Islet of Langerhans (tissue), 1 donor: ENCODE measurements at regions not wholly inside any gene's neighbourhood (a gene's known extent, or its start where the extent isn't known, plus 50 kb on each side); places are given as distances from the start of the nearest gene placed in this dataset.

Experiments
- FAIRE-seq: peaks from one replicate; lab custom pipeline; 2011; peaks lifted over from hg19 to GRCh38; lab: Jason Lieb, UNC

- FAIRE-seq = no peak
Measured at GRCh38 chrX:43508694-43509093, 147.4 kb upstream of the MAOA start.

GRCh38 chrX:43510209-43510608 is 145.9 kb upstream of the MAOA start:
- no peak for FAIRE-seq

DNA sequence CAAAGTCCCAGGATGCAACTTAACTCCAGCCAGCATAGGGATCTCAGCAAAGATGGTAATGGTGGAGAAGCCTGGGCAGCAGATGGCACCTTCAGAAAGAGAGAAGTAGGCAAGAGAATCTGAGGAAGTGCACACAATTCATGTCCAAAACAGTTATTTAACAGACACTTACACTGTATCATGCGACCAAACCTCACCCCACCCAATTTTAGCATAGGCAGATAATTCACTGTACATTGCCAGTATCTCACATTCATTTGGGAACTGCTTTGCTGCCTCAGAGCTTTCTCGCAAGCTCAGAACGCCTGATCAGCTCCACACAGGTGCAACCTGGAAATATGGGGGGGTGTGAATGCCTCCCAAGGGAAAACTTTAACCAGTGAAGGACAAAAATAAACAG is 143.0 kb upstream of the MAOA start:
- no peak for FAIRE-seq

DNA sequence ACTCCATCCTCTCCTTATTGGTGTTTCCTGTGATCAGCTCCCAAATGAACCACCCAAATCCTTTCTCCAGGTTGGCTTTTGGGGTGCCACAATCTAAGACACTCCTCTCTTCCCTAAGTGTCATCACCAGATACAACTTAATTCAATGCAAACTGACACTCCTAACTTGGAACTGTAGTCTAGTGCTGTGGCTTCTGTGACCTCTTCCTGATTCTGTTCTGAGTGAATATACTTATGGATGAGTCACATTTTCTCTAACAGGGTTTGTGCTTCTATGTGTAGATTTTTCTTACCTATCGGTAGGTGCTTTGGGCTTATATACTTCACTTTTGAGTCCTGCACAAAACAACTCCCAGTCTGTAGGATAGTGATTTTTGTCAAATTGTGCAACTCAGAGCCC is 141.3 kb upstream of the MAOA start:
- no peak for FAIRE-seq

DNA sequence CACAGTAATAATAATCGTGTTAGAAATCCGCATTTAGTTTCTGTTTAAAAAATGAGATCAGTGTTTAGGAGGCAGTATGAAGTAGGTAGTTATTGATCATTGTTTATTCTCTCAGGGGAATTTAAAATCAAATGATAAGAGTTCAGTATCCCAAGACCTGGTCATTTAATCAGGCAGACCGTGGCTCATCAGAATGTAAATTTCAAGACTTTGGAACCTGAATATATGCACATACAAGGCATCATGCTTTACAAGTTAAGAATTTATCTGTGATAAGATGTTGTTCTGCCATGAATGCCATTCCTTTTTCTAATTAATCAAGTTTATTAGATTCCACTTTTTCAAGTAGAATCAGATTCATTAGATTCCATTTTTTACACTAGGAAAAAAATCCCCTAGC is 133.5 kb upstream of the MAOA start:
- FAIRE-seq = no peak

- FAIRE-seq = no peak
Measured at GRCh38 chrX:43525901-43526610, 130.0 kb upstream of the MAOA start.

GRCh38 chrX:43526878-43527277 is 129.2 kb upstream of the MAOA start:
- no peak for FAIRE-seq

DNA sequence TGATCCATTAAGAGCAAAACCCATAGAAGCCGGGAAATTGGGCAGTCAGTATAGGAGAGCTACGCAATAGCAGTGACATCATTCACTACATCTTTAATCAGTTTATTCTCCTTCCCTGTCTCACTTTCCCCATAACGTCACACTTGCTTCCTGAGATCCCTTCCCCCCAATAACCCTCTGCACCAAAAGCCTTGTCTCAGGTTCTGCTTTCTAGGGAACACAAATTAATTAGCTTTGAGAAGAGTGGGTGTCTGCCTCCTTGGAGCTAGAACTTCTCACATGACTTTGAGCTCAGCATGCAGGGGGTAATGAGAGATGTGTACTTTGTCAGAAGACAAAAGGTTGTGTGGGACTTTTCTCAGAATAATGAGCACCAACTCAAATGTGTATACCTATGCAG is 128.3 kb upstream of the MAOA start:
- no peak for FAIRE-seq

DNA sequence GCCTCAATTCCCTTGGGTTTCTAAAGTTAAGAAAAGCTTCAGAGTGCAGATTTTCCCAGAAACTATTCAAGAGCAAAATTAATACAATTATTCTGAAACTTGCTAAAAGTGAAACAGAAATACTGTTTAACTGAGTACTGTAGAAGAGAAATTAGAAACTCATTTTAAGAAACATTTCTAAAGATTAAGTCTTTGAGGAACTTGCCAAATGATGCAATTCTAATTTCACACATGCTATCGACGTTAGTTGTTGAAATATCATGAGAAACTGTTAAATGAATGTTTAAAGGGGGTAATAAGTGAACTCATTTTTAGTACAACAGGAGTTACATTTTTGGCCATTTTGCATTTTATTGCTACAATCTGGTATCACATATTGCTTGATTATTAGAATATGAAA is 125.3 kb upstream of the MAOA start:
- no peak for FAIRE-seq

GRCh38 chrX:43540318-43540717 is 115.8 kb upstream of the MAOA start:
- no peak for FAIRE-seq

DNA sequence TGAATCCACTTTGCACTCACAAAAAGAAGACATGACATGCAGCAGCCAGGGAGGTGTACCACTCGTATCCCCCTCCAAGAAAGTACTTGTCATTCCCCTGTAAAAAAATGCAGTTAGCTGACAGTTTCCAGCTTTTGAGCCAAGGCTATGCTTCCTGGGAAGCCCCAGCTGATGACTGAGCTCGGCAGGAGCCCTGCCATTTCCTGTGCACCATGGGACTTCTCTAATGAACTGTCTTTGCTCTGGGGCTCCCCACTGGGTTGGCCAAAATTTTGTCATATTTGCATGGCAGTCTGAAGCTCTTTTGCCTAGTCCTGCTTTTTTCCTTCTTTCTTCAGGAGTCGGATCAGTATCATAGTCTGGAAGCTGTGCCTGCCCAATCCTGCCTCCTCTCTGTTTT is 104.5 kb upstream of the MAOA start:
- FAIRE-seq = no peak

GRCh38 chrX:43552156-43552555 is 103.9 kb upstream of the MAOA start:
- no peak for FAIRE-seq

- FAIRE-seq = no peak
Measured at GRCh38 chrX:43552703-43553102, 103.4 kb upstream of the MAOA start.

DNA sequence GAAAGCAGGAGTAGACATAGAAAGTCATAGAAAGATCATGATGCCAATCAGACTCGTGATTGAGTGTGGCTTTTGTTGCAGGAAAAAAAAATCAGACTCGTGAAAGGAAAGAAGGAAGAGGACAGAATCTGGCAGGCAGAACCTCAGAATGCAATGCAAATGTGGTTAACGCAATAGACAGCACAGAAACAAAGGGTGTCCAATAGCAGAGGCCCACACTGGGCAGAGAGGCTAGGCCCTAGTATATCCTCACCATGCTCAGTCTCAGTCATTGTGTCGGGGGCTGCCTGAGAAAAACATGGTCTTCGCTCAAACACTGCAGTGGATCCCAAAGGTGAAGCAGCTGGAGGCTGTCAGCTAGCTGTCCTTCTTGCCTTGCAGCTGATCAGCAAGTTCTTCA is 102.8 kb upstream of the MAOA start:
- no peak for FAIRE-seq

GRCh38 chrX:43556207-43556606 is 99.9 kb upstream of the MAOA start:
- FAIRE-seq = no peak

DNA sequence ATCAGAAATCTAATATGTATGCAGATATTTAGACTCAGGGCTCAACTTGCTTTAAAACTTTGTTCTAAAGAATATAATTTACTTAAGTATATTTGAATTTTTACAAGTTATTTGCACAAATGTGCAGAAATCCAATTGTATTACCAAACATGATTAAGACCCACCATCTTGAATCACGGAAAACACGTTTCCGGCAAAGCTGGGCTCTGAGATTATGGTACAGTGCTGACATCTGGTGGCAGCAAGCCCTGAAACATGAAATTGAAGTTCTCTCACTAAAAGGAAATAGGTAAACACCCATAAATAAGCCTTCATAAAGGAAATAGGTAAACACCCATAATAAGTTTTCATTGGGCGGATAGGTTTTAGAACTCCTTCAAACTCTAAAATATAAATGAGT is 98.3 kb upstream of the MAOA start:
- peak; percentile 100 for FAIRE-seq

DNA sequence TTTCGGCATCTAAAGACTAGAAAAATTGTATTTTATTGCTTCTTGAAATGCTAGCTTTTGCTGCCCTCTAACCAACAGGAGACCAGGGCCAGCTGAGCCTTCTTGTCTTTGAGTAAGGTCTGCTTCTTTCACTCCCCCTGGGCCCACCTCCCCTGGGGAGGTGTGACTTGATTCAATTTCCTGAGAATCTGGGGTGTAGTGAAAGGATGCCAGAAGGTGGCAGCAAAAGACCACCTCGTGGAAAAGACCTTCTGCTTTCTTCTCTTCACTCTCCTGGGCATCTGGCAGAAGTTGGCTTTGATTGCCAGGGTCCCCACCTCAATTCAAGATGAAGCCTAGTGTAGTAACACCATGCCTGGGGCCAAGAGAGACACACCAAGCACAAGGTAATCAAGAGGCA is 96.5 kb upstream of the MAOA start:
- peak; percentile 17 for FAIRE-seq

- FAIRE-seq = peak; percentile 9
Measured at GRCh38 chrX:43560247-43560946, 95.7 kb upstream of the MAOA start.

DNA sequence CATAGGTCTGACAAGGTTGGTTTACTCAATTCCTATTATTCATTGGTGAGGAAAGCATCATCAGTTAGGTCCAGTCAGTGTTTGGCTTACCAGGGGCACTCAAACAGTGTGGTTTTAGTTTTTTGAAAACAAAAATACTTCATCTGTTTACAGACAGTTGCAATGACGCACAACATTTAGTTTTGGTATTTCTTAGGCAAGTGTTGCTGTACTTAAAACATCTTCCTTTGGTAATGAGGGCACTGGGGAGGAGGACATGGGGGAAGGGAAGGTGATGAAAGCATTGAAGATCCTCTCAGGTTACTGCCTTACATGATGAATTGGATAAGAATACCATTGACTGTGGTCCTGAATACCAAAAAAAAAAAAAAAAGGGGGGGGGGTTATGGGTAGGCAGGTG is 93.7 kb upstream of the MAOA start:
- FAIRE-seq = no peak

DNA sequence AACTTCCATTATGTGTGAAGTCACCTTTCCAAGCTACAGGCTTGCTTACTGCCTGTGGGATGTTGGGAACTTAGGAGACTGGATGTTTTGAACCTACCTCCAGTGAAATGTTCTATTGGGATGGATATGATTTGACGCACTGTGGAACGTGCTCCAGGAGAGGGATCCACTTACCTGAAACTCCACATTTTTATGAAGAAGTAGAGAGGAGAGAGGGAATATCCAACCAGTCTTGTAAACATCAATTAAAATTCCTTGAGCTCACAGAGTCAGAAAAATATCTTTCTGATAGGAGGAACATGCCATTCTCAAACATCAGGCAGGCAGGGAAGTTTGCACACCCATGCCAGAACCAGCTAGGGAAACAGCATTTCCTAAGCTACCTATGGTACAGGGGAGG is 91.1 kb upstream of the MAOA start:
- peak; percentile 13 for FAIRE-seq

DNA sequence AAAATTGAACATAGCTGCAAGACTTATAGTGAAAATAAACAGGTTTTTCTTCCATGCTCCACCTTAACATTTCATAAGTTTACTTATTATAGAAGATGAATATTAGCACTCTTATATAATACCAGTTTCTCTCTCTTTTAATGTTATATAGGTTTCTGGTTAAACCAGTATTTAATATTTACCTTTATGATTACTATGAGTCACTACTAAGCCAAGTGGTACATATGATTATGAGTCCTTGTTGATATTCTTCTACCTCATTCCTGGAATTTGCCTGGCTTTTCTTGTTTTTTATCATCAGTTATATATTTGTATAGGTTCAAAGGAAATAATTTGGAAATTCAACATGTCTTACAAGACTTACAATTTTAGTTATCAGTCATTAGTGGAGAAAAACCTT is 89.9 kb upstream of the MAOA start:
- no peak for FAIRE-seq

- FAIRE-seq = no peak
Measured at GRCh38 chrX:43573441-43574015, 82.6 kb upstream of the MAOA start.

DNA sequence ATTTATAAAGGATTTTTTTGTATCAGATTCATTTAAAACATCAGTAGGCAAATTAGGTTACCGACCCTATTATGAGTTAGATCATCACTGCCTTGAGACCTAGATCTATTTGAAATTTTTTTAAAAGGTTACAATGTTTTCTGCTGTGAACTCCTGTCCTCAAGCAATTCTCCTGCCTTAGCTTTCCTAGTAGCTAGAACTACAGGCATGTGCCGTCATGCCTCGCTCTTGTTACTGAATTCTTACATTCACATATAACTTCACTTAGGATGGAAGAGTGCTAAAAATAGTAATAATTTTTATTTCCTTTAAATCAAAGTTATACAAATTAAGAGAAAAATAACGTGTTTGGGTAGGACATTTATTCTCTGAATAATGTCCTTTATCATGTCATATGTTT is 75.5 kb upstream of the MAOA start:
- FAIRE-seq = no peak

GRCh38 chrX:43581167-43581566 is 74.9 kb upstream of the MAOA start:
- FAIRE-seq = no peak
